ENCODE measurements at regions not wholly inside any gene's neighbourhood (a gene's known extent, or its start where the extent isn't known, plus 50 kb on each side); places are given as distances from the start of the nearest gene placed in this dataset.

DNA sequence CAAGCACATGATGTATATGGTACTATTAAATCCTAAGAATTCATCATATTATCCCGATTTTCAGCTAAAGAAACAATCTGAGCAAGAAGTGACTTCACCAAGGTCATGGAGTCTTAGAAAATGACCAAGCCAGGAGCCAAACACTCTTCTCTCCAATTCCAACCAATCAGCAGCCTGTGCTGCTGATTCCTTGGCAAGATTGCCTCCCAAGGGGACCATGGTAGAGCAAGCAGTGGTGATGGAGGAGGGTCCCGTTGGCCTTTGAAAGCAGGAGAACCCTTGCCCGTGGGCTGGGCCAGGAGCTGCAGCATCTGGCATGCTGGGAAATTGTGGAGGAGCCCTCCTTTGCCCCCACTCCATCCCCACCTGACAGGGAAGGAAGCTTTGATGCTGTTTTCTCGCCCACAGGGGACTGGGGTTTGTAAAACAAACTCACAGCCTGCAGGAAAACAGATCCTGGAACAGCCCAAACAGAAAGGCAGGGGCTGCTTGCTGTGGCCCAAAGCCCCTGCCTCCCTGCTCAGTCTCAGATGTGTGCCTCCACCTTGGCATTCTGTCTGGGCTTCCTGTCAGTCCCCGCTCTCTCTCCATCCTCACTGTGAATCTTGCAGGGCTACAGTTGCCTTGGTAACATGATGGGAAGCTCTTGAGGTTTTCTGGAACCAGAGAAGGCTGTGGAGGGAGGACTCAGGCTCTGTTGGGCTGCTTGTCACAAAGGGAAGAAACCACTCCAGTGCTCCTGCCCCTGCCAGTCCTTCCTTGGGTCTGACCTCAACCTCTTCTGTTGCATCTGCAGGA is 70.8 kb upstream of the HSPA9 start:
- H3K4me1 ChIP-seq = no peaks in the 10 kb centered on the region
- no peaks in the 10 kb centered on the region for H3K9me3 ChIP-seq
- WGBS (ENCODE audit: insufficient coverage, low coverage, low lambda C conversion rate, missing lambda C conversion rate) = 43% methylated on average over 2 of the region's 5 CpGs
- H3K27me3 ChIP-seq = no peaks in the 10 kb centered on the region
- DNase-seq = no peak
- no peak for TF ChIP-seq POLR2A (IDR thresholded peaks at IDR 0.05)
- TF ChIP-seq, protein P1, sequence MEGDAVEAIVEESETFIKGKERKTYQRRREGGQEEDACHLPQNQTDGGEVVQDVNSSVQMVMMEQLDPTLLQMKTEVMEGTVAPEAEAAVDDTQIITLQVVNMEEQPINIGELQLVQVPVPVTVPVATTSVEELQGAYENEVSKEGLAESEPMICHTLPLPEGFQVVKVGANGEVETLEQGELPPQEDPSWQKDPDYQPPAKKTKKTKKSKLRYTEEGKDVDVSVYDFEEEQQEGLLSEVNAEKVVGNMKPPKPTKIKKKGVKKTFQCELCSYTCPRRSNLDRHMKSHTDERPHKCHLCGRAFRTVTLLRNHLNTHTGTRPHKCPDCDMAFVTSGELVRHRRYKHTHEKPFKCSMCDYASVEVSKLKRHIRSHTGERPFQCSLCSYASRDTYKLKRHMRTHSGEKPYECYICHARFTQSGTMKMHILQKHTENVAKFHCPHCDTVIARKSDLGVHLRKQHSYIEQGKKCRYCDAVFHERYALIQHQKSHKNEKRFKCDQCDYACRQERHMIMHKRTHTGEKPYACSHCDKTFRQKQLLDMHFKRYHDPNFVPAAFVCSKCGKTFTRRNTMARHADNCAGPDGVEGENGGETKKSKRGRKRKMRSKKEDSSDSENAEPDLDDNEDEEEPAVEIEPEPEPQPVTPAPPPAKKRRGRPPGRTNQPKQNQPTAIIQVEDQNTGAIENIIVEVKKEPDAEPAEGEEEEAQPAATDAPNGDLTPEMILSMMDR (IDR thresholded peaks at IDR 0.05) = no peak
- no peak overlapping the region for H3K4me3 ChIP-seq
- H3K27ac ChIP-seq = no peak overlapping the region
- ATAC-seq = no peak
- intact Hi-C loops (cut with DNase I) = no loop called here
- H3K36me3 ChIP-seq = no peaks in the 10 kb centered on the region

DNA sequence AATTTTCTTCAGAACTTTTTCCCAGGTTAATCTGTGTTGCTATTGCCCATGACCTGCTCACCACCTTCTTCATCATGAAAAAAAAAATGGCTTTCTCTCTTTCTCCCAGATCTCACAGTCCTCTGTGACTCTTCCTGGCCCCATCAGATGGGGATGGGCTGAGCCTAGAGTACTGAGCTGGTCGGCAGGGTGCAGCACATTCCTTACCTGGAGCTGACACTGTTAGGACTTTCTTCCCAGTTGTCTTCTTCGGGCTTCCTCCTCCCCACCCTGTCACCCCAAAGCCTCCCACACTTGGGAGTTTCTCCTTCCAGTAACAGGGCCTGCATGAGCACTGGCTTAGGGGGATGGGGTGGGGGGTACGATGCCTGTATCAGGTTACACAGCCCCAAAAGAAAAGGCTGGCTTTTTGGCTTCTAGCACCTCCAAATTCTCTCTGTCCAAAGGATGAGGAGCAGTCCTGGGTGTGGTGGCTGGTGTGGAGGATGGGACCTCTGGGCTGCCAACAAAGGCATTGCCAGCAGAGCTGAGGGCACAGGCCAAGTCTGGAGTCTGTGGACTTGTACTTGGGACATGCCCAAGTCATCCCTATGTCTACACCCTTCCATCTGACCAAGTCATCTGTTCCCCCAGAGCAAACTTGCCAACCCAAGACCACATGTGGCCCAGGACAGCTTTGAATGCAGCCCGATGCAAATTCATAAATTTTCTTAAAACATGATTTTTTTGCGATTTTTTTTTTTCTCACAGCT is 68.0 kb upstream of the HSPA9 start:
- Histone ChIP-seq H3K4me1 (no peaks in the 10 kb centered on the region), H3K9me3 (no peaks in the 10 kb centered on the region), H3K27ac (no peak overlapping the region), H3K27me3 (no peaks in the 10 kb centered on the region), H3K36me3 (no peaks in the 10 kb centered on the region), H3K4me3 (no peak overlapping the region)
- intact Hi-C loops (cut with DNase I) = no loop called here
- ATAC-seq = no peak
- 60% methylated on average over 4 of the region's 5 CpGs for WGBS (ENCODE audit: insufficient coverage, low coverage, low lambda C conversion rate, missing lambda C conversion rate)
- DNase-seq = no peak
- TF ChIP-seq, protein P1 (IDR thresholded peaks at IDR 0.05) = no peak
- no peak for TF ChIP-seq POLR2A (IDR thresholded peaks at IDR 0.05)

DNA sequence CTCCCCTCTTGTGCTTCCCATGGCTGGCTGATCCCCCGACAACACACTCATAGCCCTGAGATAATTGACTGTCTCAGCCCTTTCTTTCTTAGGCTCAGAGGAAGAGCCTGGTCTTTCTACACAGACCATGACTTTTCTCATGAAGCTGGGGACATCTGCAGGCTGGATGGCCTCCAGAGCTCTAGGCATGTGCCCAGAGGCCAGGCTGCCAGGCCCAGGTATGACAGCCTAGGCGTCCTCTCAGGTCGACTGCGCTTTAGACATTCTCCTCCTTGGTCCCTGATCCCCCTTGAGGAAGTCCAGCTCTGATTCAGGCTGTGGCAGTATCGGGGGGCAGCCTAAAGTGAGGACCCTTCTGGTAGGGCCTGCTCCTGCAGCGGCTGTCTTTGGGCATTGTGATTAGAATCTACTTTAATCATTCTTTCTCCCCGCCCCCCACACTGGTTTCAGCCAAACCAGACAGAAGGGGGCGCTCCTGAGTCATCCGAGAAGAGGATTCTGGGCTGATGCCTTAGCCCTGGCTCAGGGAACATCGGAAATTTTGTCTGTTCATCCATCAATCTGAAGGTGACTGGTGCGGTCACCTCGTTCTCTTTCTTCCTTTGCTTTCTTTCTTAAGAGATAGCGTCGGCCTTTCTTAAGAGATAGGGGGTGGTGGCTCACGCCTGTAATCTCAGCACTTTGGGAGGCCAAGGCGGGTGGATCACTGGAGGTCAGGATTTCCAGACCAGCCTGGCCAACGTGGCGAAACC is 66.5 kb upstream of the HSPA9 start:
- Histone ChIP-seq H3K27me3 (no peaks in the 10 kb centered on the region), H3K36me3 (no peaks in the 10 kb centered on the region), H3K27ac (no peak overlapping the region), H3K4me1 (no peaks in the 10 kb centered on the region), H3K4me3 (no peak overlapping the region), H3K9me3 (no peaks in the 10 kb centered on the region)
- 18% methylated on average over 7 of the region's 18 CpGs for WGBS (ENCODE audit: insufficient coverage, low coverage, low lambda C conversion rate, missing lambda C conversion rate)
- ATAC-seq (peak; percentile 68 to 87 (median 84)), DNase-seq (peak in 2 of 3 donors; percentile 69 to 70)
- intact Hi-C loops (cut with DNase I) = no loop called here
- TF ChIP-seq POLR2A (IDR thresholded peaks at IDR 0.05) = no peak
- TF ChIP-seq, protein P1 (IDR thresholded peaks at IDR 0.05) = peak; percentile 68 to 76 (median 71)

DNA sequence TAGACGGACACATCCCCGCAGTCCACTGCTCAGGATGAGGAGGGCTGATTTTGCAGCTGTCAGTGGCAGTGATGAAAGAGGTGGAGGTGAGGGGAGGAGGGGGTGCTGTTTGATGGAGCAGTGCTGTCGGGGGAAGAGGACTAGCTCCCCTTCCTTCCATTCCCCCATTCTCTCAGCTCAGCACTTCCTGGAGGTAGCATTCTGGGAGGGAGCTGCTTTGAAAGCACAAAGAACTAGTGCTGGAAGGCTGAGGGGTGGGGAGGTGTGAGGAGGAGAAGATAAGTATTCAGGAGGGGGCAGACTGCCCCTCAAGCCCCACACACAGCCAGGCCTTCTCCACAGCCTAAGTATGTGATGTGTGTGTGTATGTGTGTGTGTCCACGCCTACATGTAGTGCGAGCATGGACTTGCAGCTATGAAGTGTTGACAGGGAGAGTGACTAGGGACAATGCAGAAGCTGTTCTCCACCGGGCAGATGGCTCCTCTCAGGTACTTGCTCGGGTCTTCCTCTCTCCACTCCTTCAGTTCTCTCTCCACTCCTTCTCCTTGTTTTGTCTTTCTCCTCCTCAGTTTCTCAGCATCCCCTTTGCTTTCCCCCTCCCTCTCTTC is 65.5 kb upstream of the HSPA9 start:
- no peak for ATAC-seq
- TF ChIP-seq, protein P1 (IDR thresholded peaks at IDR 0.05) = no peak
- TF ChIP-seq POLR2A (IDR thresholded peaks at IDR 0.05) = no peak
- Histone ChIP-seq H3K27me3 (no peaks in the 10 kb centered on the region), H3K4me3 (no peak overlapping the region), H3K27ac (no peak overlapping the region), H3K9me3 (no peaks in the 10 kb centered on the region), H3K4me1 (no peaks in the 10 kb centered on the region), H3K36me3 (no peaks in the 10 kb centered on the region)
- no peak for DNase-seq
- WGBS (ENCODE audit: insufficient coverage, low coverage, low lambda C conversion rate, missing lambda C conversion rate) = 57% methylated on average over 4 of the region's 7 CpGs
- intact Hi-C loops (cut with DNase I) = no loop called here
